Ishikawa (cell line): ENCODE measurements at regions not wholly inside any gene's neighbourhood (a gene's known extent, or its start where the extent isn't known, plus 50 kb on each side); places are given as distances from the start of the nearest gene placed in this dataset.

ENCODE experiments used
- CEBPB ChIP-seq: IDR thresholded peaks from 2 replicates; pipeline ENCODE4 v1.6.1; 2012
- CREB1 ChIP-seq: IDR thresholded peaks from 2 replicates; pipeline ENCODE4 v1.6.1; 2012; ENCODE audit warnings: low read depth
- EGR1 ChIP-seq: IDR thresholded peaks from 2 replicates; pipeline ENCODE4 v1.6.1; 2012
- EP300 ChIP-seq: IDR thresholded peaks from 2 replicates; pipeline ENCODE4 v1.6.1; 2012; ENCODE audit warnings: borderline replicate concordance
- FOXM1 ChIP-seq: IDR thresholded peaks from 2 replicates; pipeline ENCODE4 v1.6.1; 2012; ENCODE audit warnings: low read depth, borderline replicate concordance
- NFIC ChIP-seq: IDR thresholded peaks from 2 replicates; pipeline ENCODE4 v1.6.1; 2012
- RAD21 ChIP-seq: IDR thresholded peaks from 2 replicates; pipeline ENCODE4 v1.6.1; 2012; ENCODE audit warnings: low read depth
- TAF1 ChIP-seq: IDR thresholded peaks from 2 replicates; pipeline ENCODE4 v1.6.1; 2012; ENCODE audit warnings: low read depth, mild to moderate bottlenecking
- TCF12 ChIP-seq: IDR thresholded peaks from 2 replicates; pipeline ENCODE4 v1.6.1; 2012; ENCODE audit warnings: low read depth
- TEAD4 ChIP-seq: IDR thresholded peaks from 2 replicates; pipeline ENCODE4 v1.6.1; 2012
- YY1 ChIP-seq: IDR thresholded peaks from 2 replicates; pipeline ENCODE4 v1.6.1; 2012; ENCODE audit warnings: low read depth
- ZBTB7A ChIP-seq: IDR thresholded peaks from 2 replicates; pipeline ENCODE4 v1.6.1; 2012; ENCODE audit warnings: low read depth
- TF ChIP-seq, protein P1 (sequence below): IDR thresholded peaks from 2 replicates; pipeline ENCODE4 v1.6.1; 2012; ENCODE audit warnings: low read depth, mild to moderate bottlenecking
- TF ChIP-seq, protein P2 (sequence below): IDR thresholded peaks from 2 replicates; pipeline ENCODE4 v1.6.1; 2012
- TF ChIP-seq, protein P3 (sequence below): IDR thresholded peaks from 2 replicates; pipeline ENCODE4 v1.6.1; 2012

DNA sequence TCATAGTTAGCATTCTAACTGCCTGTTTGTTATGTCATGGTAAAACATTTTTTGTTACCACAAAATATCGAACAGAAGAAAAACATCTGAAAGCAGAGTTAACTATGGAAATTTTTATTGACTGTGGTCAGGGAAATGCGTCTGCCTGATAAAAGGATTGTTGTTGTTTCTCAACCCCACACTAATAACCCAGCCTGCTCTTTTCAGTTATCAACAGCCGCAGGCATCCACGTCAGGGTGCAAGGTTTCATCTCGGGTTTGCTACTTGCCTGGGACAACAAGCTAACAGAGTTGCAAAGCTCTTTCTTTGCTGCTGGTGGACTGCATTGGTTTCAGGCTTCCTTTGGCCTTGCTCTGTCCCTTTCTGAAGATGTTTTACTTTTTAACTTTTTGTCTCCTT lies 969.2 kb downstream of the CDH18 start:
- TF ChIP-seq YY1 (no peak), NFIC (no peak), EP300 (no peak), TAF1 (no peak), TEAD4 (no peak), TCF12 (no peak)

DNA sequence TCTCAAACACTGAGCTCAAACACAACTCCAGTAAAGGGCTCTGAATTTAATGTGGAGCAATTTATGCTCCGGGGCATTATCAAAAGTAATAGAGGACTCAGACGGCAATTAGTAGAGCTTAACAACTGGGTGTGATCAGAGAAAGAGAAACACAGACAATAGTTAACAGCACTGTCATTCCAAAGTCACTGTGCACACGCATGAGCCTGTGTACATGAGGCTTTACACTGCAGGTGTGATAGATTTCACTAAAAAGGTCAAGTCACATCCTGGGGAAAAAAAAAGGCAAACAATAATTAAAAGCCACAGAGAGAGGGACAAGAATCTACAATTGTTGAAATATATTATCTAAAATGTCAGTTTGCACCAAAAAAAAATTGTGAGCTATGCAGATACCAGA lies 956.5 kb downstream of the CDH18 start:
- TF ChIP-seq TEAD4 (no peak), TAF1 (no peak), RAD21 (no peak), ZBTB7A (no peak), EP300 (no peak), FOXM1 (no peak), YY1 (no peak), TCF12 (no peak), CREB1 (no peak), NFIC (no peak), CEBPB (no peak), EGR1 (no peak)
- TF ChIP-seq, protein P1, sequence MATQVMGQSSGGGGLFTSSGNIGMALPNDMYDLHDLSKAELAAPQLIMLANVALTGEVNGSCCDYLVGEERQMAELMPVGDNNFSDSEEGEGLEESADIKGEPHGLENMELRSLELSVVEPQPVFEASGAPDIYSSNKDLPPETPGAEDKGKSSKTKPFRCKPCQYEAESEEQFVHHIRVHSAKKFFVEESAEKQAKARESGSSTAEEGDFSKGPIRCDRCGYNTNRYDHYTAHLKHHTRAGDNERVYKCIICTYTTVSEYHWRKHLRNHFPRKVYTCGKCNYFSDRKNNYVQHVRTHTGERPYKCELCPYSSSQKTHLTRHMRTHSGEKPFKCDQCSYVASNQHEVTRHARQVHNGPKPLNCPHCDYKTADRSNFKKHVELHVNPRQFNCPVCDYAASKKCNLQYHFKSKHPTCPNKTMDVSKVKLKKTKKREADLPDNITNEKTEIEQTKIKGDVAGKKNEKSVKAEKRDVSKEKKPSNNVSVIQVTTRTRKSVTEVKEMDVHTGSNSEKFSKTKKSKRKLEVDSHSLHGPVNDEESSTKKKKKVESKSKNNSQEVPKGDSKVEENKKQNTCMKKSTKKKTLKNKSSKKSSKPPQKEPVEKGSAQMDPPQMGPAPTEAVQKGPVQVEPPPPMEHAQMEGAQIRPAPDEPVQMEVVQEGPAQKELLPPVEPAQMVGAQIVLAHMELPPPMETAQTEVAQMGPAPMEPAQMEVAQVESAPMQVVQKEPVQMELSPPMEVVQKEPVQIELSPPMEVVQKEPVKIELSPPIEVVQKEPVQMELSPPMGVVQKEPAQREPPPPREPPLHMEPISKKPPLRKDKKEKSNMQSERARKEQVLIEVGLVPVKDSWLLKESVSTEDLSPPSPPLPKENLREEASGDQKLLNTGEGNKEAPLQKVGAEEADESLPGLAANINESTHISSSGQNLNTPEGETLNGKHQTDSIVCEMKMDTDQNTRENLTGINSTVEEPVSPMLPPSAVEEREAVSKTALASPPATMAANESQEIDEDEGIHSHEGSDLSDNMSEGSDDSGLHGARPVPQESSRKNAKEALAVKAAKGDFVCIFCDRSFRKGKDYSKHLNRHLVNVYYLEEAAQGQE = no peak
- TF ChIP-seq, protein P2, sequence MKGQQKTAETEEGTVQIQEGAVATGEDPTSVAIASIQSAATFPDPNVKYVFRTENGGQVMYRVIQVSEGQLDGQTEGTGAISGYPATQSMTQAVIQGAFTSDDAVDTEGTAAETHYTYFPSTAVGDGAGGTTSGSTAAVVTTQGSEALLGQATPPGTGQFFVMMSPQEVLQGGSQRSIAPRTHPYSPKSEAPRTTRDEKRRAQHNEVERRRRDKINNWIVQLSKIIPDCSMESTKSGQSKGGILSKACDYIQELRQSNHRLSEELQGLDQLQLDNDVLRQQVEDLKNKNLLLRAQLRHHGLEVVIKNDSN = no peak

DNA sequence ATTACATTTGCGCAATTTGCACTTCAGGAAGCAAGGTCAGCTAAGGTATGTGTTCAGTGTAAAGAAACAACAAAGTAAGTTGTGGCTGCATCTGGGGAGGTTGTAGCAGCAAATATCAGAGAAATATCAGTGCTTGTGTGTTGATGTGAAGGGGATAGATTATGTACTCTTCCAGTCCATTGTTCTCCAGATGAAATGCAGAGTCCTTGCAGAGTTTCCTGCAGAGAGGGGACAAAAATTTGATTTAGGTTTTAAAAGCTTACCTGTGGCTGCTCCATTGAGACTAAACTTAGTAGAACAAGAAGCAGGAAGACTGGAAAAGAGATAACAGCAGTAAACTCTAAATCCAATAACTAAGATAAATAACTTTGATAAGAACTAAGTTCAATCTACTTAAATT lies 952.2 kb downstream of the CDH18 start:
- TF ChIP-seq, protein P1 = no peak
- TF ChIP-seq NFIC (no peak), EGR1 (no peak), TAF1 (no peak), TCF12 (no peak), EP300 (no peak), ZBTB7A (no peak), TEAD4 (no peak), CREB1 (no peak), FOXM1 (no peak), RAD21 (no peak), YY1 (no peak), CEBPB (no peak)
- TF ChIP-seq, protein P3, sequence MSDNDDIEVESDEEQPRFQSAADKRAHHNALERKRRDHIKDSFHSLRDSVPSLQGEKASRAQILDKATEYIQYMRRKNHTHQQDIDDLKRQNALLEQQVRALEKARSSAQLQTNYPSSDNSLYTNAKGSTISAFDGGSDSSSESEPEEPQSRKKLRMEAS = no peak
- TF ChIP-seq, protein P2 = no peak

DNA sequence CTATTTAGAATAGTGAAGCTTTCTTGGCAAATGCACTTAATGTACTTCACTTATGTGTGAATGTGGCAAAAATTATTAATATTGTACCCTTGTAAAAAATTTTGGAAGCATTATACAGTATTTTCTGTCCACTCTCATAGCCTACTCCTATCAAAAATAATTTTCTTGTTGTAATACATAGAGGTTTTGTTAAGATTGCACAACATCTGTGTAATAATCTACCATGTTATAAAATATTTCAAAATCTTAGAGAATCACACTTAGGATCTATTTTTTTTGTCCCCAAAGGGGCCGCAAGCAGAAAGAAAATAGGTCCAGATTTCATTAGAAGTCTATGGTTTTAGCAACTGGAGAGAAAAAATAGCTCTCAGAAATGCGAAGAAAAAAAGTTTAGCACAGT lies 945.9 kb downstream of the CDH18 start:
- TF ChIP-seq TEAD4 (no peak), CEBPB (no peak), FOXM1 (no peak), TAF1 (no peak)

DNA sequence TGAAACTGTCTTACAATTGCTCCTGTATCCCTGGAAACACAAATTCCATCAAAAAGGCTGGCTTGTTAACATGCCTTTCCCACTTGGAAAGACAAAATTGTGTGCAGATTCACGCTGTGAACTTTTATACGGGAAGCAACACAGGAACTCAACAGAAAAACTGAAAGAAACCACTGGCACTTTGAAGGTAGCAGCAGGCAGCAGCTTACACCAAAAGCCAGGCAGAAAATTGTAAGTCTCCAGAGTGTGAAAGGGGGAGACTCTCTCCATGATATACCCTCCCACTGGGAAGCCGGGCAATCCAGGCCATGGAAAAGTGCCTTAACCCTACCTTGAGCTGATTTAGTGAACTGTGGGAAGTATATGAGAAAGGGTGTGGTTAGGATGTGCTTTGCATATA lies 943.7 kb downstream of the CDH18 start:
- no peak for TF ChIP-seq TEAD4
- no peak for TF ChIP-seq RAD21
- TF ChIP-seq YY1 = no peak
- TF ChIP-seq, protein P3 = no peak

DNA sequence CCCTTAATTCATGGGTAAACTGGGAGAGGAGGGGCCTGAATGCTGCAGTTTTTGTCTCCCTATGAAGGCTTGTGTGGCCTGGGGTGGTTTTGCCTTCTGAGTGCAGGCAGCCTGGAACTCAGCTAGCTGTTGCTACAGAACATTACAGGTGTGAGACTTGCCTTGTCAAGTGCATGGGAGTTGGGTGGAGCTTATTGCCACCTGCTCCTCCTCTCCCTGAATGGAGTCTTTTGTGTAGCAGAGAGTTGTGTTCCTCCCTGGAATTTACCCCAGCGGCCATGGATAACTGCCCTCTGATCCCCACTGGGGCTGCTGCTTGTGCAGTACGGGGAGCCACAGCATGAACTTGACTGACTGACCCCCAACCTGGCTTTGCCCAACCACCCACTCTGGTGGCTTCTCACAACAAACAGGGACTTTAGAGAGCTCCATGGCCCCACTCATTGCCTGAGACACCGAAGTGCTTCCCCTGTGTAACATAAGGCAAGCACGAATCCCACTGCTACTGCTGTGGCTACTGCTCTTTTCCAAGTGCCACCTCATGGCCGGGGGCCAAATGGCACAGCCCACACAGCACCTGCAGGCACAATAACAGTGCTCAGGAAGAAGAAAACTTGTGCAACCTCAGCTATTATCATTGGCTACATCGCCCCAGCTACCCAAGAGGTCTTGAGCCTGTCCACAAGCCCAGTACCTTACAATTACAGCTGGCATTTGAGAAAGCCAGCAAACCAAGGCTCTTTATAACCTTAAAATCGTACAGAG lies 942.9 kb downstream of the CDH18 start:
- TF ChIP-seq, protein P3 = no peak
- TF ChIP-seq YY1 (no peak), NFIC (no peak)

DNA sequence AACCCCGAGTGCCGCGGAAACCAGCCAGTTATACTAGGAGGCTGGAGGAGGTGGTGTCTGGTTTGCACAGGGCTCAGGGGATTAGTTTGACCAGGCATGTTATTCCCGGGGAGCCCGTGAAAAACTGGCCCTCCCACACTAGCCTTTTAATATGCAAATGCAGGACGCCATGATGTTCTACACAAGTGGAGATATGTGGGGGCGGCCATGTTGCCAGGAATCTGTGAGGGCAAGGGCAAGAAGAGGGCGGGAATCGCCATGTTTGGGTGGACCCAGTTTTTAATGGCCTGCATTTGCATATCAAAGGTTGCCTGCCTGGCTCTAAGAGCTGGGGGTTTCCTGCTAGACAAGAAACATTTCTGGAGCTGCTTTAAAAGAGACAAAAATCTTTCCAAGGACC lies 940.7 kb downstream of the CDH18 start:
- TF ChIP-seq ZBTB7A (no peak), RAD21 (no peak), TEAD4 (no peak), YY1 (no peak), NFIC (no peak), CEBPB (no peak), FOXM1 (no peak)
- TF ChIP-seq, protein P1 = no peak
- TF ChIP-seq, protein P2 = no peak
